ENCODE measurements at regions not wholly inside any gene's neighbourhood (a gene's known extent, or its start where the extent isn't known, plus 50 kb on each side); places are given as distances from the start of the nearest gene placed in this dataset.

- no peaks in the 10 kb centered on the region for H3K36me3 ChIP-seq
- no peaks in the 10 kb centered on the region for H3K9me3 ChIP-seq
- no peak for DNase-seq
- H3K4me3 ChIP-seq = no peak overlapping the region
- no peaks in the 10 kb centered on the region for H3K27me3 ChIP-seq
Observed at GRCh38 chr18:70513502-70514171, 224.8 kb downstream of the SOCS6 start.

GRCh38 chr18:70507970-70508369 lies 219.1 kb downstream of the SOCS6 start:
- no peaks in the 10 kb centered on the region for H3K9me3 ChIP-seq
- DNase-seq = no peak
- H3K27me3 ChIP-seq = 0 out of 2 replicates have a peak, but pooled peaks cover under 1% of the 10 kb centered on the region
- H3K36me3 ChIP-seq = no peaks in the 10 kb centered on the region
- H3K4me3 ChIP-seq = no peak overlapping the region

DNA sequence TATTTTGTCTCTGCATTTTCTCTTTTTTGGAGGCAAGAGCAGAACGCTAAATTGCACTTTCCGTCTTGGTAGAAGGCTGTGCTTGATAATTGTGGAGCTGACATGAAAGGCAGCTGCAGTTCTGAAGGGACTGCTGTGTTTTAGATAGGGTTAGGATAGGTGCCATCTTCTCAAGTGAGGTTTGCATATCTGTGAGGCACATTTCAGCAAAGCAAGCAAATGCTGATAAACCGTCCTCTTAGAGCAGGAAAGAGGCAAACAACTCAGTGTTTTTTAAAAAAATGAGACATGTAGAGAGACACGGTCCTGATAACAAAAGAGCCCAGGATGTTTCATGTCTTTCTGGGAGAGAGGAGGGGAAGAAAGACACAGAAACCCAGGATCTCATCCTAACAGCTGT lies 217.7 kb downstream of the SOCS6 start:
- H3K36me3 ChIP-seq = no peaks in the 10 kb centered on the region
- H3K9me3 ChIP-seq = no peaks in the 10 kb centered on the region
- DNase-seq = no peak
- no peak overlapping the region for H3K4me3 ChIP-seq
- H3K27me3 ChIP-seq = peaks cover 2% of the 10 kb centered on the region; the same call in 1 of the 2 replicates

- Histone ChIP-seq H3K27me3 (peaks cover 2% of the 10 kb centered on the region; the same call in 1 of the 2 replicates), H3K36me3 (no peaks in the 10 kb centered on the region), H3K9me3 (no peaks in the 10 kb centered on the region), H3K4me3 (no peak overlapping the region)
- no peak for DNase-seq
Observed at GRCh38 chr18:70503060-70503459, 214.2 kb downstream of the SOCS6 start.

GRCh38 chr18:70501358-70501757 lies 212.5 kb downstream of the SOCS6 start:
- Histone ChIP-seq H3K9me3 (no peaks in the 10 kb centered on the region), H3K27me3 (peaks cover 2% of the 10 kb centered on the region; the same call in 1 of the 2 replicates), H3K36me3 (no peaks in the 10 kb centered on the region), H3K4me3 (no peak overlapping the region)
- no peak for DNase-seq

GRCh38 chr18:70500748-70501147 lies 211.9 kb downstream of the SOCS6 start:
- Histone ChIP-seq H3K4me3 (no peak overlapping the region), H3K9me3 (no peaks in the 10 kb centered on the region), H3K36me3 (no peaks in the 10 kb centered on the region), H3K27me3 (peaks cover 2% of the 10 kb centered on the region; the same call in 1 of the 2 replicates)
- DNase-seq = no peak

- H3K27me3 ChIP-seq = peaks cover 2% of the 10 kb centered on the region; the same call in 1 of the 2 replicates
- peak; percentile 15 for DNase-seq
- no peaks in the 10 kb centered on the region for H3K36me3 ChIP-seq
- H3K4me3 ChIP-seq = no peak overlapping the region
- H3K9me3 ChIP-seq = no peaks in the 10 kb centered on the region
Observed at GRCh38 chr18:70499218-70499691, 210.4 kb downstream of the SOCS6 start.

DNA sequence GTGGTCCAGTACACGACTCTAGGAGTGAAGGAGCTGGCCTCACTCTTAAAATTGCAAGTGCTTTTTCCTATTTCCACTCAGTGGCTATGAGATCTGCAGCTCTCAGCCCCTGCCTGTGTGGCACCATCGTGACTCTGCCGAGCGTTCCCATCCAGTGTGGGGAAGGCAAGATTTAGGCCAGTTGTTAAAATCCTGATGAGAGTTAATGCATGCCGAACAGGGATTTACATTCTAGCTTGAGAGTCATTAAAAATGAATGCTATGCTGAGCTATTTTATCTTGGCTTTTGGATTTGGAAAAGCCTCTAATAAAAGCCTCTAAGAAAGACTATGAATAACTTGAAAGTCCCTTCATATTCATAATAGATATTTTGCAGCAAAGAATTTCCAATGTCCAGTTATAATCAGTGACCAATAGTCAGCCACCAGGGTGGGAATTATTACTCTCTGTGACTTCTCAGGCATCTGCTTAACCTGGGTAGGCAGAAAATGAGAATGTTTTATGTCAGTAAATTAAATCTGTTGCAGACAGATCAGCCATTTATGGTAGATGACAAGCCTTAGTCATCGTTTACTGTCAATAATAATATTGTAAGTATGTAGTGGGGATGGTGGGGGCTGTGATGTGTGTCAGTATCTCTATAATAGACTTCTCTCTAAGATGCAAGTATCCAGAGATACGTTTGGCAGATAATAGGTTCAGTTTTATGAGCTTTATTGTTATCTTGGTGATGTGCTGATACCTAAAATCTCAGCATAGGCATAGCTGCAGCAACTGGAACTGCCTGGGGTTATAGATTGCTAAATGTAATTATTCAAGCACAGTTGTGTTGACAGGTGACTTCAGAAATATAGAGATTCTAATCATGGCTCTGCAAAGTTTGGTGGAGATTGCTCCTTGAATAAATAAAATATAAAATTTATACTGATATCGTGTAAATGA lies 207.8 kb downstream of the SOCS6 start:
- H3K9me3 ChIP-seq = no peaks in the 10 kb centered on the region
- H3K36me3 ChIP-seq = no peaks in the 10 kb centered on the region
- no peak overlapping the region for H3K4me3 ChIP-seq
- no peak for DNase-seq
- H3K27me3 ChIP-seq = no peaks in the 10 kb centered on the region

GRCh38 chr18:70494524-70494923 lies 205.7 kb downstream of the SOCS6 start:
- no peaks in the 10 kb centered on the region for H3K27me3 ChIP-seq
- no peaks in the 10 kb centered on the region for H3K36me3 ChIP-seq
- H3K9me3 ChIP-seq = no peaks in the 10 kb centered on the region
- DNase-seq = no peak
- no peak overlapping the region for H3K4me3 ChIP-seq

DNA sequence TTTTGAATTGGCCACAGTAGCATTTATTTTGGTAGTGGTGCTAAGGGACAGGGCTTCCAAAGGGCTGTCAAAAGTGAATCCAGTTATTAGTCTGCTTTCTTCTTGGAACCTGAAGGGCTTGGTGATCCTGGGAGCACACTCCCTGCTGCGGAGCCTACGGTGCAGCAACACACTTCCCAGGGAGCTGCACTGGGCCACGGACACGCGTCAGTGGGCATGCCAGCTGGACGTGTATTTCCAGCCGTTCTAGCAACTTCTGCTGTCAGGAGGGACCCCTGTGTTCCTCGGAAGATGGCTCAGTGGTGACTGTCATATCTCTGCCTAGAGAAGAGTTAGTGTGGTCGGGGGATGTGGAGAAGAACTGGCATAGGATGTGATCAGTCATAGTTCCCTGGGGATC lies 204.6 kb downstream of the SOCS6 start:
- Histone ChIP-seq H3K27me3 (no peaks in the 10 kb centered on the region), H3K9me3 (no peaks in the 10 kb centered on the region), H3K36me3 (no peaks in the 10 kb centered on the region), H3K4me3 (no peak overlapping the region)
- DNase-seq = no peak

GRCh38 chr18:70491734-70492348 lies 203.0 kb downstream of the SOCS6 start:
- no peaks in the 10 kb centered on the region for H3K27me3 ChIP-seq
- H3K4me3 ChIP-seq = no peak overlapping the region
- no peaks in the 10 kb centered on the region for H3K36me3 ChIP-seq
- peak; percentile 24 for DNase-seq
- no peaks in the 10 kb centered on the region for H3K9me3 ChIP-seq

DNA sequence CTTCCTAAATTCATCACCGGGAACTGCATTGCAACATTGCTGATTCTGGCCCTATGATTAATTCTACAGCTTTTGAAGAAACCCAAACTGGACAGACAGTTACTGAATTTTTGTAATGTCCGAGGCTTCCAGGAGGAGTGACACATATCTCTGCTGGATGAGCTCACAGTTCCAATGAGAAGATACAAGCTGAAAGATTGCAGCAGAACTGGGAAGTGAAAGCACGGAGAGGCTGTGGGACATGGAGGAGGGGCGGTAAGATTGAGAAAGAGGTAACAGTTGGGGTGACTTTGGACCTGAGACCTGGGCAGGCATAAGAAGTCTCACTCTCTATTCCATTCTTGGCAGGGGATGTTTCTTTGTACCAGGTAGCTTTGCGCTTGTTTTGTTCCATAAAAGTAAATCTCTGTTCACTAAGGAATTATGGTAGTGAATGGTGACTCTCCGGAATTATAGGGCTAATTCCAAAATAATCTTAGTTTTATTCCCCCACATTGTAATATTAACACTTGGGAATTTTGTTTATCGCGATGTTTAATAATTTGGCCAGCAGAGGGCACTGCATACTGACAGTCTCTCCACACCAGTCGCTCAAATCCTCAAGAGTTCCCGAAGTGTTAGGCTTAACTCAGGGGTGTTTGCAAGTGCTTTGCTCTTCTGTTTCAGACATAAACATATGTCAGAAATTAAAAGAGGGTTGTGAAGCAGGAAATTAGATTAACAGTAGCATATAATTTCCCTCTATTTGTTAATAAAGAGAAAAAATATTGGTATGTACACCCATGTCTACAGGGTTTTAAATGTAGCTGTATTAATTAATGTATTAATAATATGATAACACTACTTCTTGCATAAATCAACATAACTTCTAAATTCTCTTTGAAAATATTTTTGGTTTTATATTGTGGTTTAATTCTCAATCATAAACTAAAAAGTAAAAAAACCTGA lies 201.4 kb downstream of the SOCS6 start:
- Histone ChIP-seq H3K9me3 (no peaks in the 10 kb centered on the region), H3K36me3 (no peaks in the 10 kb centered on the region), H3K27me3 (no peaks in the 10 kb centered on the region), H3K4me3 (peak overlapping the region; percentile 18)
- DNase-seq = peak; percentile 26

DNA sequence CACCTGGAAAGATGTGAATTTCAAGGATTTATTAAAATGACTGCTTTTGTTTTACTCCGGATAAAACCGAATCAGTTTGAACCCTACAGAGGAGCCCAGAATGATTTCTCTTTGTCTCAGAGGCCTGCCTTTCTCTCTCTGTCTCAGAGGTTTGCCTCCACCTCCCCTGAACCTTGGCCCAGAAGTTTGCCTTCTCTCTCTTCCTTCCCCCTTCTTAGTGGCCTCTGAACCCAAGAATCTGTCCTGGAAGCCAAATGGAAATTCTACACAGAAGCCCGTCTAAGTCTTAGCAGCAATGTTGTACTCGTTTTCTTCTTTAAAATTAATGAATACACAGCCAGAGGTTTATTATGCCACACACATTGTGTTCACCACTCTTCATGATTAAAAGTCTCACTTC lies 200.7 kb downstream of the SOCS6 start:
- Histone ChIP-seq H3K27me3 (no peaks in the 10 kb centered on the region), H3K4me3 (peak overlapping the region; percentile 18), H3K9me3 (no peaks in the 10 kb centered on the region), H3K36me3 (no peaks in the 10 kb centered on the region)
- DNase-seq = no peak

DNA sequence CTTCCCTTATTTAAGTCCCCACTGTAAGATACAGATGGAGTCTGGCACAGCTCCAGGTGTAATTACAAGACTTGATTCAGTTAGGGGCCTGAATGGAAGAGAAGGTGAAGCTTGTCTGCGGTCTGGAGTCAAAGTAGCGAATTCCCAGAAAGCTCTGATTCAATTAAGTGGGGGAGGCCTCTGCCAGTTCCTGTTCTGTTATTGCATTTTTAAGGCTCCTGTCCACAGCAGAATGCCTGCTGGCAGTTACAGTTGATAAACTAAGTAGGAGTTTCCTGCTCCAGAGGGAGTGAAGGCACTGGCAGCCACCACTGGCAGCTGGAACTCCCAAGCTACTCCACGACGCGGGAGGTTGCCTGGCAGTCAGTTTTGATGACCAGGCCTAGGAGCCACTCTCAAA lies 181.1 kb downstream of the SOCS6 start:
- Histone ChIP-seq H3K9me3 (no peaks in the 10 kb centered on the region), H3K36me3 (no peaks in the 10 kb centered on the region), H3K27me3 (no peaks in the 10 kb centered on the region), H3K4me3 (no peak overlapping the region)
- peak; percentile 69 for DNase-seq

DNA sequence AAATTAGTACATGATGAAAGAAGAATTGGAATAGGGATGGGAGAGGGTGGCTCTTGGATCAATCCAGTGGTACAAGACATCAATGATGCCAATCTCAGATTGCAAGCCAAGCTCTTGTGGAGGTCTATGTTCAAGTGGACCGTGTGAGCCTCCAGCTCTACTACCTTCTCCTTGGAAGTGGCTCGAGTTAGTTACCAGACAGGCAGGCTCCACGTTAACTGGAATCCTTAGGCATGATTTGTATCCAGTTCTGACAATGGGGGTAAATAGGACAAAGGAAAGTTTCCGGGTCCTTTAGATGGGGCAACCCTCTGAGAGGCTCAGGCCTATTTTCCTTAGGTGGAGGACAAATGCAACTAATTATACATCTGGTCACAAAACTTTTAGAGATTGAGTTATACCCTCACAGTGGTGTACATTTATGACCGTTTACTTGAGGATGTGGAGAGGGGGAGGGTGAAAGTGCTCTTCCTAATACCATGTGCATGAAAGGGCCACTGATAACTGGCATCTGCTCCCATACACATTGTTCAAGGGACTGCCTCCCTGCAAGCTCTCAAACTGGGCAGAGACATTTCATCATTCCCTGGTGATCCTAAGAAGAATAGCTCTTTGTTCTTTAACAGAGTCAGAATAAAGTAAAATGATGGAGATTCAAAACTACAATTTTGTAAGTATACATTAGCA lies 180.2 kb downstream of the SOCS6 start:
- DNase-seq = no peak
- Histone ChIP-seq H3K9me3 (no peaks in the 10 kb centered on the region), H3K27me3 (no peaks in the 10 kb centered on the region), H3K4me3 (no peak overlapping the region), H3K36me3 (no peaks in the 10 kb centered on the region)

Data from MG63 (cell line).